ENCODE measurements at regions not wholly inside any gene's neighbourhood (a gene's known extent, or its start where the extent isn't known, plus 50 kb on each side); places are given as distances from the start of the nearest gene placed in this dataset.

GRCh38 chr14:47739541-47739940 is 64.1 kb upstream of the MDGA2 start:
- TF ChIP-seq, protein P1, sequence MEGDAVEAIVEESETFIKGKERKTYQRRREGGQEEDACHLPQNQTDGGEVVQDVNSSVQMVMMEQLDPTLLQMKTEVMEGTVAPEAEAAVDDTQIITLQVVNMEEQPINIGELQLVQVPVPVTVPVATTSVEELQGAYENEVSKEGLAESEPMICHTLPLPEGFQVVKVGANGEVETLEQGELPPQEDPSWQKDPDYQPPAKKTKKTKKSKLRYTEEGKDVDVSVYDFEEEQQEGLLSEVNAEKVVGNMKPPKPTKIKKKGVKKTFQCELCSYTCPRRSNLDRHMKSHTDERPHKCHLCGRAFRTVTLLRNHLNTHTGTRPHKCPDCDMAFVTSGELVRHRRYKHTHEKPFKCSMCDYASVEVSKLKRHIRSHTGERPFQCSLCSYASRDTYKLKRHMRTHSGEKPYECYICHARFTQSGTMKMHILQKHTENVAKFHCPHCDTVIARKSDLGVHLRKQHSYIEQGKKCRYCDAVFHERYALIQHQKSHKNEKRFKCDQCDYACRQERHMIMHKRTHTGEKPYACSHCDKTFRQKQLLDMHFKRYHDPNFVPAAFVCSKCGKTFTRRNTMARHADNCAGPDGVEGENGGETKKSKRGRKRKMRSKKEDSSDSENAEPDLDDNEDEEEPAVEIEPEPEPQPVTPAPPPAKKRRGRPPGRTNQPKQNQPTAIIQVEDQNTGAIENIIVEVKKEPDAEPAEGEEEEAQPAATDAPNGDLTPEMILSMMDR (IDR thresholded peaks at IDR 0.05): no peak
- no peak for DNase-seq (ENCODE audit: low spot score)
- Histone ChIP-seq H3K4me3 (no peak overlapping the region), H3K27ac (no peak overlapping the region)

GRCh38 chr14:47730296-47730695 is 54.9 kb upstream of the MDGA2 start:
- DNase-seq (ENCODE audit: low spot score): no peak
- H3K27ac ChIP-seq: no peak overlapping the region
- H3K4me3 ChIP-seq: no peak overlapping the region
- TF ChIP-seq, protein P1 (IDR thresholded peaks at IDR 0.05): no peak

All from coronary artery (tissue), 2 donors.